ENCODE measurements at regions not wholly inside any gene's neighbourhood (a gene's known extent, or its start where the extent isn't known, plus 50 kb on each side); places are given as distances from the start of the nearest gene placed in this dataset.

DNA sequence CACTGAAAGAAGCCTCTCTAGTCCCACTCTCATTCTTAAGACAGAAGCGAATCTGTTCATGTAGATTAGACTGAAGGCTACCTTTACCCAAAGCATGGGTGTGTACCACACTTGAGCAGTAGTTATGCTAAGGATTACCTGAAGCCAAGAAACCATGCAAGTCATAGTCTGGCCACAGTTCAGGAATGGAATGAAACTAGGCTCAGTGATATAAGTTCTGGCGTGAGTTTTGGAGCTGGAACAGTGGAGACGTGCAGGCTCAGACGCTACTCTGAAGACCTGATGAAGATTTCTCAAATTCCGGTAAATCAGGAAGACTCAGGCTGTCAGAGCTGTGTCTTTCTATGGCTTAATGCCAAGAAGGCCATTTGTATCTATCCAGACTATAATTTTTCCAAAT is 219.9 kb downstream of the HDGFL1 start:
- TF ChIP-seq, protein P1, sequence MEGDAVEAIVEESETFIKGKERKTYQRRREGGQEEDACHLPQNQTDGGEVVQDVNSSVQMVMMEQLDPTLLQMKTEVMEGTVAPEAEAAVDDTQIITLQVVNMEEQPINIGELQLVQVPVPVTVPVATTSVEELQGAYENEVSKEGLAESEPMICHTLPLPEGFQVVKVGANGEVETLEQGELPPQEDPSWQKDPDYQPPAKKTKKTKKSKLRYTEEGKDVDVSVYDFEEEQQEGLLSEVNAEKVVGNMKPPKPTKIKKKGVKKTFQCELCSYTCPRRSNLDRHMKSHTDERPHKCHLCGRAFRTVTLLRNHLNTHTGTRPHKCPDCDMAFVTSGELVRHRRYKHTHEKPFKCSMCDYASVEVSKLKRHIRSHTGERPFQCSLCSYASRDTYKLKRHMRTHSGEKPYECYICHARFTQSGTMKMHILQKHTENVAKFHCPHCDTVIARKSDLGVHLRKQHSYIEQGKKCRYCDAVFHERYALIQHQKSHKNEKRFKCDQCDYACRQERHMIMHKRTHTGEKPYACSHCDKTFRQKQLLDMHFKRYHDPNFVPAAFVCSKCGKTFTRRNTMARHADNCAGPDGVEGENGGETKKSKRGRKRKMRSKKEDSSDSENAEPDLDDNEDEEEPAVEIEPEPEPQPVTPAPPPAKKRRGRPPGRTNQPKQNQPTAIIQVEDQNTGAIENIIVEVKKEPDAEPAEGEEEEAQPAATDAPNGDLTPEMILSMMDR (IDR thresholded peaks at IDR 0.05), result no peak
- TF ChIP-seq POLR2A (IDR thresholded peaks at IDR 0.05), result no peak
